Thoracic aorta (tissue), 2 donors: ENCODE measurements at regions not wholly inside any gene's neighbourhood (a gene's known extent, or its start where the extent isn't known, plus 50 kb on each side); places are given as distances from the start of the nearest gene placed in this dataset.
"Not testable (repeated sequence)": the region's sequence is repeated elsewhere in the genome, so short reads cannot be mapped to it uniquely, and the experiment has no call there.

Source experiments
- ATAC-seq: fragments of 150-250 bp; one replicate; pipeline ENCODE4 v1.8.0; 2017; ENCODE audit warnings: low read depth; ENCODE audit not compliant: insufficient number of reproducible peaks, low FRiP score
- DNase-seq: peaks from one replicate; pipeline ENCODE4 v3.0.0-alpha.2; 2020; ENCODE audit warnings: low spot score
- H3K27ac ChIP-seq, 2 donors: fragments of 200-600 bp; sonication (generic); 1 replicate in 1 of 2; 2 replicates in 1 of 2; pipeline ENCODE4 v1.5.1; 2016; ENCODE audit warnings: mild to moderate bottlenecking in 2 of 2, moderate library complexity in 2 of 2
- H3K27me3 ChIP-seq: fragments of 200-600 bp; sonication (generic); replicated peaks from 2 replicates; pipeline ENCODE4 v1.6.0; 2016; ENCODE audit warnings: mild to moderate bottlenecking; ENCODE audit not compliant: insufficient read depth
- H3K36me3 ChIP-seq: fragments of 200-600 bp; sonication (generic); one replicate; pipeline ENCODE4 v1.5.1; 2016
- H3K4me1 ChIP-seq, 2 donors: fragments of 200-600 bp; sonication (generic); 1 replicate in 1 of 2; 2 replicates in 1 of 2; pipeline versions ENCODE4 v1.5.1 to v1.6.0; 2016; ENCODE audit warnings: low read depth in 2 of 2, mild to moderate bottlenecking in 1 of 2; ENCODE audit not compliant: control insufficient read depth in 1 of 2
- H3K4me3 ChIP-seq: fragments of 200-600 bp; sonication (generic); 2 replicates; pipeline ENCODE4 v1.5.1; 2016; ENCODE audit warnings: mild to moderate bottlenecking
- H3K9me3 ChIP-seq: fragments of 200-600 bp; sonication (generic); 2 replicates; pipeline ENCODE4 v1.5.1; 2016
- TF ChIP-seq, protein P1 (sequence below): fragments of 200-600 bp; sonication (generic); IDR thresholded peaks from one replicate; pipeline ENCODE4 v1.5.1; 2019; ENCODE audit warnings: antibody characterized with exemption

DNA sequence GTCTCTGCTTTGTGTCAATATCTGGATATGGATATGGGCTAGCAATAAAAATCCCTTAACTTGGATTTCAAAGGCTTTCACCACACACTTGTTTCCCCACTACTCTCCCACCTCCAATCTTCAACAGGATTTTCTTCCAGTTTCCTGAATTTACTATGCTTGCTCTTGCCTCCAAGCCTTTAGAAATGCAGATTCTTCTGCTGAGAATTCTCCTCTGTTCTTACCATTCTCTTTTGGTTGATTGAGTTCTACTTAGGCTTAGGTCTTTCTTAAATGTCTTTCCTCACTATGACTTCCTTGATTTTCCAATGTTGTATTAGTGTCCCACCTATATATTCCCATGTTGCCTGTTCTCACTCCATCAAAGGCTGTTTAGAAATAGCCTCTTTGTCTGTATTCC, 1502.4 kb upstream of the TENM4 start:
- H3K27me3 ChIP-seq: no peaks in the 10 kb centered on the region
- no peaks in the 10 kb centered on the region for H3K4me1 ChIP-seq
- TF ChIP-seq, protein P1, sequence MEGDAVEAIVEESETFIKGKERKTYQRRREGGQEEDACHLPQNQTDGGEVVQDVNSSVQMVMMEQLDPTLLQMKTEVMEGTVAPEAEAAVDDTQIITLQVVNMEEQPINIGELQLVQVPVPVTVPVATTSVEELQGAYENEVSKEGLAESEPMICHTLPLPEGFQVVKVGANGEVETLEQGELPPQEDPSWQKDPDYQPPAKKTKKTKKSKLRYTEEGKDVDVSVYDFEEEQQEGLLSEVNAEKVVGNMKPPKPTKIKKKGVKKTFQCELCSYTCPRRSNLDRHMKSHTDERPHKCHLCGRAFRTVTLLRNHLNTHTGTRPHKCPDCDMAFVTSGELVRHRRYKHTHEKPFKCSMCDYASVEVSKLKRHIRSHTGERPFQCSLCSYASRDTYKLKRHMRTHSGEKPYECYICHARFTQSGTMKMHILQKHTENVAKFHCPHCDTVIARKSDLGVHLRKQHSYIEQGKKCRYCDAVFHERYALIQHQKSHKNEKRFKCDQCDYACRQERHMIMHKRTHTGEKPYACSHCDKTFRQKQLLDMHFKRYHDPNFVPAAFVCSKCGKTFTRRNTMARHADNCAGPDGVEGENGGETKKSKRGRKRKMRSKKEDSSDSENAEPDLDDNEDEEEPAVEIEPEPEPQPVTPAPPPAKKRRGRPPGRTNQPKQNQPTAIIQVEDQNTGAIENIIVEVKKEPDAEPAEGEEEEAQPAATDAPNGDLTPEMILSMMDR: no peak
- no peak overlapping the region for H3K27ac ChIP-seq
- H3K4me3 ChIP-seq: no peak overlapping the region
- H3K36me3 ChIP-seq: no peaks in the 10 kb centered on the region
- DNase-seq (no peak), ATAC-seq (no peak)
- H3K9me3 ChIP-seq: no peaks in the 10 kb centered on the region

DNA sequence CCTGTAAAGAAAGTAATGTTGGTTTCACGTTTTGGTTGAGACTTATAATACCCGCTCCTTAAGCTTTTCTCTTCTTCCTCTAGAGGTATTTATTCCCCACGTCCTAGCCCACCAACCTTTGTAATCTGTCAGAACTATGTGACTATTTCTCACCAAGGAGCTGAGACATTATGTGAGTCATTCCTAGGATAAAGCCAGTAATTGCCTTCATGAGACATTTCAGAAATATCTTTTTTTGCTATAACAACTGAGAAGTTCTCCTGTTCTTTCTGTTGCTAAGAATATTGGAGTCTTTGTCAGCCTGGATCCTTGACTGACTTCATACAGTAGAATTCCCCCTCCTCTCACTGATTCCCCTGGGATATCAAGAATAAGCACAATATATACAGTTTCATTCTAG, 1497.0 kb upstream of the TENM4 start:
- Histone ChIP-seq H3K4me3 (no peak overlapping the region), H3K4me1 (no peaks in the 10 kb centered on the region), H3K27me3 (no peaks in the 10 kb centered on the region), H3K9me3 (no peaks in the 10 kb centered on the region), H3K36me3 (no peaks in the 10 kb centered on the region), H3K27ac (no peak overlapping the region)
- no peak for DNase-seq
- ATAC-seq: no peak
- TF ChIP-seq, protein P1: no peak

DNA sequence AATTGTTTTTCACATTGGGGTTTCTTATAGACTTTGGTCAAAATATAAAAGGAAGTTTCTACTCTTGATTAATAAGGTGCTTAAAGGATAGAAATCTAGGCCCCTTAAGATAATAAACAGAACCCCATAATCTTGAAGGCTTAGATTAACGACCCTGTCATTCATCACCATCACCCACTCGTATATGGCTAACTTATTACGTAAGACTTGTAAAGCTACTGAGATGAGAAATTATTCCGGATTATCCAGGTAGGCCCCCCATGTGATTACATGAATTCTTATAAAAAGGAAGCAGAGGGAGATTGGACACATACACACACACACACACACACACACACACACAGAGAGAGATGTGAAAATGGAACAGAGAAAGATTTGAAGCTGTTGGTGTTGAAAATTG, 1489.2 kb upstream of the TENM4 start:
- Histone ChIP-seq H3K27me3 (no peaks in the 10 kb centered on the region), H3K9me3 (no peaks in the 10 kb centered on the region), H3K4me1 (no peaks in the 10 kb centered on the region), H3K4me3 (no peak overlapping the region), H3K27ac (no peak overlapping the region), H3K36me3 (no peaks in the 10 kb centered on the region)
- DNase-seq (no peak), ATAC-seq (no peak)
- TF ChIP-seq, protein P1: no peak

DNA sequence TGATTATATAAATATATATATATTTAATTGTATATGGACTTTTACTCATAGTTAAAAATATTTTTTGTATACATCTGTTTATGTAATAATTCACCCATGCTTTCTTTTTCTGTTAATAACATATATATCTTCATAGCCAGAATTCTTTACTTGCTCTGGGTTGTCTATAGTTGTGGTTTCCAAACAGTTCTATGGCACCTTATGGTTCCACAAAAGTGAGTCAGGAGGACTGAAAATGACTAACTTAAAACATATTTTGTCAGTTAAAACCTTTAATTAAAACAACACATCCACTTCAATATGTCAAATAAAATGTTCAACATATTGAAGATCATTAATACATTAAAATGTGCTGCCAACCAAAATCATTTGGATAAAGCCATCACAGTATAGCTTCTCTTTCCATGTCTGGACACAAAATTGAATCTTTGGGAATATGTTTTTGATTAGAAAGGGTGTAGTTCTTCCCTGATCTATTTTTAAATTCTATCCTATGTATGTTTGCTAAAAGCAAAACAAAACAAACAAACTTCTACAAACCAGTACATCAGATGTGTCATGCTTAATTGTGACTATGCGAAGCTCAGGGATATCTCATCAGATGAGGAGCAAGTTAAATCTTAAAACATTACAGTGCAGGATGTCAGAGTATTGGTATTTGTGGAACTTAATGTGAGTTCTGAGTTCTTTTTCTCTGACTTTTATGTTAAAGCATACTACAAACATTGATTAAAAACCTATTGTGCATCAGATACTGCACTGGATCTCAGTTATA, 1488.4 kb upstream of the TENM4 start:
- Histone ChIP-seq H3K36me3 (no peaks in the 10 kb centered on the region), H3K4me3 (no peak overlapping the region), H3K9me3 (no peaks in the 10 kb centered on the region), H3K27ac (no peak overlapping the region), H3K27me3 (no peaks in the 10 kb centered on the region), H3K4me1 (no peaks in the 10 kb centered on the region)
- TF ChIP-seq, protein P1: no peak
- ATAC-seq: no peak
- no peak for DNase-seq

DNA sequence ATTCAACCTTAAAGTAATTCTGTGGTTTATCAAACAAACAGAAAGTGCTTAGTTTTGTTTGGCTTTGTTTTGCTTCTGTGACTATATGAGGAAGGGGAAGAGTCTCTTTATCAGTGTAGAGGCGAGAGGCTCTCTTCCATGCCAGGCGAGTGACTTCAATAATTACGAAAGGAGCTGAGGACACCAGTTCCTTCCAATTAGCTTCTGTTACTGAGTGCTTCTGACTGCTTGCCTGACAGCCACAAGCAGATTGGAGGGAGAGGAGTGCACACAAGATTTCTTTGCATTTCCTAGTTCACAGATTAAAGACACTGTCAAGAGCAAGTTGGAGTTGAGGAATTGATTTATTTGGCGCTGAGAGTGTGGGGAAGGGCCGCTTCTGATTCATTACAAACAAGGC, 1484.5 kb upstream of the TENM4 start:
- Histone ChIP-seq H3K36me3 (no peaks in the 10 kb centered on the region), H3K4me1 (no peaks in the 10 kb centered on the region), H3K27ac (no peak overlapping the region), H3K27me3 (no peaks in the 10 kb centered on the region), H3K9me3 (no peaks in the 10 kb centered on the region), H3K4me3 (no peak overlapping the region)
- DNase-seq (no peak), ATAC-seq (no peak)
- TF ChIP-seq, protein P1: no peak

DNA sequence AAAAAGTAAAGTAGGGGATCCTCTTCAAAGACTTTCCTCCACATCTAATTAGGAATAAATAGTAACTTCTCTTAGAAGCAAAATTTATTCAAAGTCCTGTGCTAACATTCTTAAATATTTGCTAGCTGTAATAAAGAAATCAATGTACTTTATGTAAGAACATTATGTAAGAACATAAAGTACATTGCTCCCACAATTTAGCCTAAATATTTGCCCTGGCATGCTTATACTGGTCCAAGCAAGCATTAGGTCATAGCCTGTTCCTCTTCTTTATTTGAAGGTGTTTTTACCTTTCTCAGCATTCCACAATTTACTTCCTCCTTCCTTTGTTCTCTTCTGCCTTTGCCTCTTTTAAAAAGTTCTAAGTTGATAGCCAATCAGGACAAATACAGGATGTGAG, 1480.5 kb upstream of the TENM4 start:
- not testable (repeated sequence) for H3K27ac ChIP-seq

More for the DNA sequence above, 1480.5 kb upstream of the TENM4 start:
- H3K27me3 ChIP-seq, DNase-seq, H3K4me1 ChIP-seq, H3K36me3 ChIP-seq, H3K9me3 ChIP-seq, H3K4me3 ChIP-seq, ATAC-seq: not testable (repeated sequence)
